K562 (cell line): ENCODE measurements at regions not wholly inside any gene's neighbourhood (a gene's known extent, or its start where the extent isn't known, plus 50 kb on each side); places are given as distances from the start of the nearest gene placed in this dataset.

Experiments
- ATAC-seq: fragments of 200-7000 bp; cut with Tn5 transposase; 3 replicates; pipeline ENCODE4 v1.9.1; 2020; ENCODE audit warnings: moderate library complexity
- BruUV-seq: library from RNA; stranded (reverse); fragments of 400-500 nt; replicated peaks from 2 replicates; lab custom pipeline; 2021; lab: Mats Ljungman, UMichigan
- CTCF ChIA-PET: fragments of 300-600 bp; formaldehyde crosslinking; extraction: SDS; loops from one replicate; lab custom pipeline; 2021; ENCODE audit warnings: low intra/inter-chr PET ratio; lab: Yijun Ruan, JAX
- POLR2A ChIA-PET: fragments of 300-600, 350-650 bp; sonication (Branson Sonifier 250); formaldehyde crosslinking; extraction: SDS; loops from one replicate; lab custom pipeline; 2021; ENCODE audit warnings: antibody characterized with exemption, inconsistent platforms; lab: Yijun Ruan, JAX
- DNase-seq, 4 experiments: peaks; one replicate each; pipeline versions ENCODE4 v3.0.0 to v3.0.0-alpha.2; 2011 to 2018; ENCODE audit warnings: low spot score in 3 of 4, mixed read lengths in 3 of 4; ENCODE audit errors: extremely low read depth in 1 of 4
- FAIRE-seq: peaks from 2 replicates; lab custom pipeline; 2011; peaks lifted over from hg19 to GRCh38; lab: Jason Lieb, UNC
- H2AFZ ChIP-seq: 2 replicates; pipeline ENCODE4 v1.6.0; 2011; ENCODE audit warnings: low read depth, low read length, control low read depth, inconsistent platforms
- H3K27ac ChIP-seq: fragments of 200-600 bp; 3 replicates; pipeline ENCODE4 v1.8.0; 2011; ENCODE audit warnings: low read depth, mild to moderate bottlenecking, control low read depth, inconsistent platforms, low read length, moderate library complexity, mixed read lengths; ENCODE audit errors: extremely low read depth
- H3K27me3 ChIP-seq, 2 experiments: fragments of 300-600 bp in 1 of 2; 2 replicates in 1 of 2; 3 replicates in 1 of 2; pipeline versions ENCODE4 v1.6.0 to v1.8.0; 2011; ENCODE audit warnings: inconsistent platforms in 2 of 2, low read length in 2 of 2, mild to moderate bottlenecking in 1 of 2, mixed read lengths in 1 of 2, moderate library complexity in 1 of 2; ENCODE audit not compliant: control insufficient read depth in 2 of 2, insufficient read depth in 2 of 2
- H3K36me3 ChIP-seq: fragments of 300-600 bp; 3 replicates; pipeline ENCODE4 v1.8.0; 2011; ENCODE audit warnings: mild to moderate bottlenecking, low read length, inconsistent platforms; ENCODE audit not compliant: control insufficient read depth, insufficient read depth
- H3K4me1 ChIP-seq, 2 experiments: fragments of 200-600 bp in 1 of 2; replicated peaks in 1 of 2; 2 replicates in 1 of 2; 3 replicates in 1 of 2; pipeline versions ENCODE4 v1.5.1 to v1.8.0; 2011; ENCODE audit warnings: inconsistent platforms in 2 of 2, low read length in 2 of 2, mild to moderate bottlenecking in 1 of 2, mixed read lengths in 1 of 2, moderate library complexity in 1 of 2; ENCODE audit not compliant: control insufficient read depth in 2 of 2, insufficient read depth in 2 of 2
- H3K4me2 ChIP-seq: 2 replicates; pipeline ENCODE4 v1.6.1; 2011; ENCODE audit warnings: low read length, control low read depth, inconsistent platforms, mixed read lengths; ENCODE audit not compliant: insufficient read depth
- H3K4me3 ChIP-seq: fragments of 200-600 bp; sonication (generic), shearing (Covaris generic); 2 replicates; pipeline ENCODE4 v1.5.1; 2016; ENCODE audit warnings: control low read depth, inconsistent platforms
- H3K79me2 ChIP-seq: fragments of 200-600 bp; 3 replicates; pipeline ENCODE4 v1.8.0; 2011; ENCODE audit warnings: low read length, inconsistent platforms; ENCODE audit not compliant: control insufficient read depth, insufficient read depth
- H3K9ac ChIP-seq, 2 experiments: 2 replicates each; pipeline versions ENCODE4 v1.6.0 to v1.6.1; 2011; ENCODE audit warnings: low read depth in 2 of 2, low read length in 2 of 2, control low read depth in 1 of 2, inconsistent platforms in 1 of 2, mild to moderate bottlenecking in 1 of 2, mixed read lengths in 1 of 2; ENCODE audit not compliant: insufficient read depth in 1 of 2
- H3K9me1 ChIP-seq: one replicate; pipeline ENCODE4 v1.6.0; 2011; ENCODE audit warnings: inconsistent platforms, mild to moderate bottlenecking, low read length, moderate library complexity; ENCODE audit not compliant: control insufficient read depth, insufficient read depth
- H3K9me3 ChIP-seq: replicated peaks from 2 replicates; pipeline ENCODE4 v1.5.1; 2011; ENCODE audit warnings: low read depth, low read length, inconsistent platforms; ENCODE audit not compliant: control insufficient read depth, insufficient read depth
- H4K20me1 ChIP-seq: replicated peaks from 2 replicates; pipeline ENCODE4 v1.6.1; 2011; ENCODE audit warnings: low read length, inconsistent platforms, mixed read lengths; ENCODE audit not compliant: control insufficient read depth, insufficient read depth
- CBFA2T2 ChIP-seq: fragments of 450-650 bp; conservative IDR thresholded peaks from 2 replicates; pipeline ENCODE4 v1.6.1; 2017; ENCODE audit warnings: mild to moderate bottlenecking
- CBFA2T3 ChIP-seq: fragments of 450-650 bp; IDR thresholded peaks from 2 replicates; pipeline ENCODE4 v1.6.1; 2017
- CHCHD3 ChIP-seq: fragments of 250-450 bp; sonication (Bioruptor Pico); IDR thresholded peaks from 2 replicates; pipeline ENCODE4 v2.1.2; 2022; ENCODE audit warnings: mild to moderate bottlenecking
- DACH1 ChIP-seq: fragments of 450-650 bp; IDR thresholded peaks from 2 replicates; pipeline ENCODE4 v1.6.1; 2018; ENCODE audit not compliant: partially characterized antibody
- ESRRA ChIP-seq: fragments of 450-650 bp; IDR thresholded peaks from 2 replicates; pipeline ENCODE4 v1.6.1; 2014; ENCODE audit warnings: low read depth, mild to moderate bottlenecking, moderate library complexity, borderline replicate concordance
- HMG20A ChIP-seq: fragments of 450-650 bp; formaldehyde crosslinking; conservative IDR thresholded peaks from 2 replicates; pipeline ENCODE4 v1.4.0; 2020; ENCODE audit warnings: mild to moderate bottlenecking, mixed read lengths
- HMGN3 ChIP-seq: IDR thresholded peaks from 2 replicates; pipeline ENCODE4 v1.6.1; 2011; ENCODE audit warnings: borderline replicate concordance, low read depth, mild to moderate bottlenecking, mixed read lengths, low read length; ENCODE audit not compliant: insufficient read length; ENCODE audit errors: extremely low read depth
- KDM1A ChIP-seq, 2 experiments: fragments of 450-650 bp; IDR thresholded peaks; 2 replicates each; pipeline ENCODE4 v1.6.1; 2016; ENCODE audit warnings: mild to moderate bottlenecking in 2 of 2
- NELFE ChIP-seq: IDR thresholded peaks from 2 replicates; pipeline ENCODE4 v1.6.1; 2011; ENCODE audit warnings: mild to moderate bottlenecking; ENCODE audit not compliant: insufficient read depth, insufficient read length
- RBM25 ChIP-seq: fragments of 200-400 bp; formaldehyde crosslinking; IDR thresholded peaks from 2 replicates; pipeline ENCODE4 v1.6.1; 2018; ENCODE audit warnings: low read length, low read depth, moderate library complexity; ENCODE audit not compliant: severe bottlenecking
- RHOXF2B ChIP-seq: fragments of 250-450 bp; sonication (Bioruptor Pico); conservative IDR thresholded peaks from 2 replicates; pipeline ENCODE4 v1.5.1; 2021
- SETDB1 ChIP-seq: IDR thresholded peaks from one replicate; pipeline ENCODE4 v1.6.1; 2012; ENCODE audit warnings: low read length, control low read depth, inconsistent platforms
- SUPT5H ChIP-seq: fragments of 450-650 bp; IDR thresholded peaks from 2 replicates; pipeline ENCODE4 v1.6.1; 2016
- ZKSCAN3 ChIP-seq: fragments of 250-450 bp; sonication (Bioruptor Pico); IDR thresholded peaks from 2 replicates; pipeline ENCODE4 v1.4.0; 2020
- ZNF146 ChIP-seq: IDR thresholded peaks from one replicate; pipeline ENCODE4 v1.6.1; 2018; ENCODE audit warnings: missing compliant biosample characterization; ENCODE audit not compliant: unreplicated experiment
- ZNF277 ChIP-seq: fragments of 250-450 bp; sonication (Bioruptor Pico); IDR thresholded peaks from 2 replicates; pipeline ENCODE4 v1.8.0; 2022; ENCODE audit warnings: inconsistent platforms, mild to moderate bottlenecking, moderate library complexity, borderline replicate concordance
- ZNF696 ChIP-seq: fragments of 250-450 bp; sonication (Bioruptor Pico); conservative IDR thresholded peaks from 2 replicates; pipeline ENCODE4 v1.4.0; 2020; ENCODE audit warnings: mild to moderate bottlenecking, moderate library complexity
- ZNF699 ChIP-seq: fragments of 250-450 bp; sonication (Bioruptor Pico); IDR thresholded peaks from 2 replicates; pipeline ENCODE4 v1.8.0; 2021; ENCODE audit warnings: mild to moderate bottlenecking, moderate library complexity; ENCODE audit not compliant: insufficient replicate concordance
- ZNF75A ChIP-seq: fragments of 450-650 bp; formaldehyde crosslinking; IDR thresholded peaks from 2 replicates; pipeline ENCODE4 v1.4.0; 2020; ENCODE audit warnings: mild to moderate bottlenecking
- WGBS: fragments of 100-300 bp; shearing (Covaris generic); methylation state at CpG from one replicate; pipeline ENCODE4 v1.1.6; 2016; ENCODE audit warnings: low coverage, mixed read lengths; ENCODE audit not compliant: insufficient coverage; ENCODE audit errors: missing lambda C conversion rate; 5-methylcytosine and 5-hydroxymethylcytosine counted together
- in situ Hi-C: fragments of 300-500 bp; cut with MboI; formaldehyde crosslinking; loops from 4 replicates; pipeline ENCODE4 v1.15.0; 2018; ENCODE audit warnings: inconsistent platforms, mixed read lengths
- intact Hi-C: fragments of 100-400 bp; cut with micrococcal nuclease; formaldehyde crosslinking; loops from 2 replicates; pipeline ENCODE4 v1.14.2; 2022

- DNase-seq (peak in 2 of 4 experiments; percentile 10), FAIRE-seq (no peak), ATAC-seq (no peak)
- H3K9ac ChIP-seq = no peak overlapping the region
- BruUV-seq = no TSS peak
- no peaks in the 10 kb centered on the region for H3K36me3 ChIP-seq
- H3K4me1 ChIP-seq = no peaks in the 10 kb centered on the region; a peak in 1 of 5 replicates
- CTCF ChIA-PET = no interaction called here
- H3K79me2 ChIP-seq = no peaks in the 10 kb centered on the region
- TF ChIP-seq ESRRA (no peak), KDM1A (IDR thresholded peaks at IDR 0.05) (0 out of 4 replicates have a peak, but pooled peaks of 1 of the 2 experiments have one; percentile 1), CBFA2T2 (peak; percentile 26; the same call in 1 of the 2 replicates), CBFA2T3 (peak; percentile 35; the same call in 1 of the 2 replicates)
- TF ChIP-seq, all 486 proteins: peak for 3
- H3K27me3 ChIP-seq = no peaks in the 10 kb centered on the region
- no peaks in the 10 kb centered on the region for H3K9me3 ChIP-seq
- no peaks in the 10 kb centered on the region for H3K9me1 ChIP-seq
- POLR2A ChIA-PET = no interaction called here
- 8% methylated on average over 3 of the region's 3 CpGs for WGBS
- no peaks in the 10 kb centered on the region for H4K20me1 ChIP-seq
- no peak overlapping the region for H3K4me2 ChIP-seq
- H3K4me3 ChIP-seq = no peak overlapping the region
- H2AFZ ChIP-seq = no peak overlapping the region
- in situ Hi-C loops = no loop called here
- H3K27ac ChIP-seq = no peak overlapping the region
- intact Hi-C loops = no loop called here
Measured at GRCh38 chrX:80556148-80556547, 135.9 kb downstream of the TENT5D start.

GRCh38 chrX:80572636-80573035 is 152.4 kb downstream of the TENT5D start:
- no TSS peak for BruUV-seq
- ATAC-seq (no peak), DNase-seq (no peak), FAIRE-seq (no peak)
- no peak overlapping the region for H3K4me2 ChIP-seq
- H3K4me1 ChIP-seq = no peaks in the 10 kb centered on the region; a peak in 1 of 5 replicates
- no peaks in the 10 kb centered on the region for H3K27me3 ChIP-seq
- no peaks in the 10 kb centered on the region for H3K9me1 ChIP-seq
- H3K9me3 ChIP-seq = no peaks in the 10 kb centered on the region; the same call in 1 of the 2 replicates
- H4K20me1 ChIP-seq = no peaks in the 10 kb centered on the region
- no peak overlapping the region for H3K27ac ChIP-seq
- intact Hi-C loops = no loop called here
- H2AFZ ChIP-seq = no peak overlapping the region
- no peaks in the 10 kb centered on the region for H3K36me3 ChIP-seq
- H3K79me2 ChIP-seq = no peaks in the 10 kb centered on the region
- H3K4me3 ChIP-seq = no peak overlapping the region
- in situ Hi-C loops = no loop called here
- no peak overlapping the region for H3K9ac ChIP-seq
- CTCF ChIA-PET = no interaction called here
- POLR2A ChIA-PET = no interaction called here
- WGBS = 48% methylated on average over 10 of the region's 13 CpGs
- TF ChIP-seq NELFE = no peak
- no peak for TF ChIP-seq ZNF277 (CRISPR knock-in tag)
- no peak for TF ChIP-seq RHOXF2B (CRISPR knock-in tag)
- no peak for TF ChIP-seq SETDB1
- TF ChIP-seq DACH1 = no peak
- no peak for TF ChIP-seq ZNF75A (CRISPR knock-in tag)
- TF ChIP-seq SUPT5H = no peak
- TF ChIP-seq RBM25 = no peak
- TF ChIP-seq CHCHD3 (CRISPR knock-in tag) = no peak
- no peak for TF ChIP-seq ZNF699 (CRISPR knock-in tag)
- no peak for TF ChIP-seq ZNF696 (CRISPR knock-in tag)
- TF ChIP-seq HMG20A (CRISPR knock-in tag) = no peak
- TF ChIP-seq ZNF146 (CRISPR knock-in tag) = no peak
- TF ChIP-seq ZKSCAN3 = no peak
- no peak for TF ChIP-seq HMGN3
